K562 (cell line): ENCODE measurements at regions not wholly inside any gene's neighbourhood (a gene's known extent, or its start where the extent isn't known, plus 50 kb on each side); places are given as distances from the start of the nearest gene placed in this dataset.

Source experiments
- CHCHD3 ChIP-seq: fragments of 250-450 bp; sonication (Bioruptor Pico); IDR thresholded peaks from 2 replicates; pipeline ENCODE4 v2.1.2; 2022; ENCODE audit warnings: mild to moderate bottlenecking
- CTCF ChIP-seq, 3 experiments: IDR thresholded peaks in 2 of 3; conservative IDR thresholded peaks in 1 of 3; 2 replicates each; pipeline ENCODE4 v1.5.1; 2011 to 2012; ENCODE audit warnings: low read length in 3 of 3, mild to moderate bottlenecking in 3 of 3, control low read depth in 2 of 3, improper control_type of control experiment in 1 of 3, inconsistent platforms in 1 of 3, low read depth in 1 of 3, mixed read lengths in 1 of 3, moderate library complexity in 1 of 3; ENCODE audit not compliant: insufficient read depth in 2 of 3
- EGR1 ChIP-seq: fragments of 450-650 bp; conservative IDR thresholded peaks from 2 replicates; pipeline ENCODE4 v1.6.1; 2017; ENCODE audit warnings: mild to moderate bottlenecking
- HIVEP1 ChIP-seq: fragments of 250-450 bp; sonication (Bioruptor Pico); IDR thresholded peaks from 2 replicates; pipeline ENCODE4 v1.4.0; 2020; ENCODE audit warnings: mild to moderate bottlenecking
- MAFK ChIP-seq: IDR thresholded peaks from 2 replicates; pipeline ENCODE4 v1.6.1; 2011; ENCODE audit warnings: low read length, improper control_type of control experiment
- MAX ChIP-seq: sonication (generic); formaldehyde crosslinking; IDR thresholded peaks from 2 replicates; pipeline ENCODE4 v1.9.0; 2022; ENCODE audit warnings: mild to moderate bottlenecking, missing genetic modification reagents
- MAZ ChIP-seq, 2 experiments: fragments of 450-650 bp in 1 of 2; sonication (generic) in 1 of 2; formaldehyde crosslinking; IDR thresholded peaks in 1 of 2; conservative IDR thresholded peaks in 1 of 2; 2 replicates each; pipeline versions ENCODE4 v1.4.0 to v1.5.0; 2020; ENCODE audit warnings: mild to moderate bottlenecking in 1 of 2, missing genetic modification reagents in 1 of 2
- POLR2G ChIP-seq: fragments of 200-400 bp; formaldehyde crosslinking; IDR thresholded peaks from 2 replicates; pipeline ENCODE4 v1.6.1; 2017; ENCODE audit warnings: low read depth, mild to moderate bottlenecking, antibody characterized with exemption, low read length, moderate library complexity
- SIN3B ChIP-seq: fragments of 450-650 bp; IDR thresholded peaks from 2 replicates; pipeline ENCODE4 v1.6.1; 2017; ENCODE audit warnings: low read depth, mild to moderate bottlenecking, moderate library complexity
- SMC3 ChIP-seq: conservative IDR thresholded peaks from 2 replicates; pipeline ENCODE4 v1.6.1; 2011; ENCODE audit warnings: low read depth, low read length, improper control_type of control experiment; ENCODE audit not compliant: insufficient read depth
- YY1 ChIP-seq, 3 experiments: IDR thresholded peaks; 2 replicates each; pipeline ENCODE4 v1.6.1; 2011; ENCODE audit warnings: low read length in 2 of 3, mild to moderate bottlenecking in 2 of 3, moderate library complexity in 2 of 3, borderline replicate concordance in 1 of 3, control low read depth in 1 of 3, low read depth in 1 of 3; ENCODE audit not compliant: insufficient read depth in 3 of 3, insufficient replicate concordance in 2 of 3, control insufficient read depth in 1 of 3, insufficient read length in 1 of 3; ENCODE audit errors: extremely low read depth in 1 of 3
- TF ChIP-seq, protein P1 (sequence below): sonication (generic); formaldehyde crosslinking; IDR thresholded peaks from 2 replicates; pipeline ENCODE4 v1.8.0; 2023; ENCODE audit warnings: mild to moderate bottlenecking, missing genetic modification reagents

DNA sequence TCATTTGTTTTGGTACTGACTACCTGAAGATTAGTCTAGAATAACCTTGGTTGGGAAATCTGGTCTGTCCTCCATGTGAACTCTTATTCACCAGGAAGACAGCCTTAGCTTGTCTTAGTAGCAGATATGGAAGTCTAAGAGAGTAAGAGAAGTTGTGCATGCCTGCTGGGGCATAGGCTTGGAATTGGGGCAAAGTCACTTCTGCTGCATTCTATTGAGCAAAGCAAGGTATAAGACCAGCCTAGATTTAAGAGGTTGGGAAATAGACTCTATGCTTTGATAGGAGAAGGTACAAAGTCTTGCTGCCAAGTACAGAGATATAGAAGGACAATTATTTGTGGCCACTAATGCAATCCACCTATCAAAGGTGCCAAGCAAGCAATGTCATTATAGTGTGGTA lies 464.0 kb upstream of the BOD1L1 start:
- TF ChIP-seq EGR1 (no peak), MAZ (CRISPR knock-in tag; conservative IDR thresholded peaks at IDR 0.05 in 1 of 2, IDR thresholded peaks at IDR 0.05 in 1 of 2) (no peak), POLR2G (no peak), MAFK (no peak), YY1 (IDR thresholded peaks at IDR 0.05; ENCODE audit: borderline replicate concordance in 1 of 3, control insufficient read depth in 1 of 3, extremely low read depth in 1 of 3, insufficient read depth in 3 of 3, insufficient read length in 1 of 3, insufficient replicate concordance in 2 of 3, low read depth in 1 of 3, low read length in 2 of 3) (no peak), CTCF (IDR thresholded peaks at IDR 0.05 in 2 of 3, conservative IDR thresholded peaks at IDR 0.05 in 1 of 3; ENCODE audit: insufficient read depth in 2 of 3, low read depth in 1 of 3, low read length in 3 of 3) (no peak), MAX (CRISPR knock-in tag) (no peak), CHCHD3 (no peak), HIVEP1 (CRISPR knock-in tag) (no peak), SIN3B (no peak), SMC3 (no peak)
- TF ChIP-seq, protein P1, sequence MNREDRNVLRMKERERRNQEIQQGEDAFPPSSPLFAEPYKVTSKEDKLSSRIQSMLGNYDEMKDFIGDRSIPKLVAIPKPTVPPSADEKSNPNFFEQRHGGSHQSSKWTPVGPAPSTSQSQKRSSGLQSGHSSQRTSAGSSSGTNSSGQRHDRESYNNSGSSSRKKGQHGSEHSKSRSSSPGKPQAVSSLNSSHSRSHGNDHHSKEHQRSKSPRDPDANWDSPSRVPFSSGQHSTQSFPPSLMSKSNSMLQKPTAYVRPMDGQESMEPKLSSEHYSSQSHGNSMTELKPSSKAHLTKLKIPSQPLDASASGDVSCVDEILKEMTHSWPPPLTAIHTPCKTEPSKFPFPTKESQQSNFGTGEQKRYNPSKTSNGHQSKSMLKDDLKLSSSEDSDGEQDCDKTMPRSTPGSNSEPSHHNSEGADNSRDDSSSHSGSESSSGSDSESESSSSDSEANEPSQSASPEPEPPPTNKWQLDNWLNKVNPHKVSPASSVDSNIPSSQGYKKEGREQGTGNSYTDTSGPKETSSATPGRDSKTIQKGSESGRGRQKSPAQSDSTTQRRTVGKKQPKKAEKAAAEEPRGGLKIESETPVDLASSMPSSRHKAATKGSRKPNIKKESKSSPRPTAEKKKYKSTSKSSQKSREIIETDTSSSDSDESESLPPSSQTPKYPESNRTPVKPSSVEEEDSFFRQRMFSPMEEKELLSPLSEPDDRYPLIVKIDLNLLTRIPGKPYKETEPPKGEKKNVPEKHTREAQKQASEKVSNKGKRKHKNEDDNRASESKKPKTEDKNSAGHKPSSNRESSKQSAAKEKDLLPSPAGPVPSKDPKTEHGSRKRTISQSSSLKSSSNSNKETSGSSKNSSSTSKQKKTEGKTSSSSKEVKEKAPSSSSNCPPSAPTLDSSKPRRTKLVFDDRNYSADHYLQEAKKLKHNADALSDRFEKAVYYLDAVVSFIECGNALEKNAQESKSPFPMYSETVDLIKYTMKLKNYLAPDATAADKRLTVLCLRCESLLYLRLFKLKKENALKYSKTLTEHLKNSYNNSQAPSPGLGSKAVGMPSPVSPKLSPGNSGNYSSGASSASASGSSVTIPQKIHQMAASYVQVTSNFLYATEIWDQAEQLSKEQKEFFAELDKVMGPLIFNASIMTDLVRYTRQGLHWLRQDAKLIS (CRISPR knock-in tag), result no peak
